HEK293T (cell line): ENCODE measurements at regions not wholly inside any gene's neighbourhood (a gene's known extent, or its start where the extent isn't known, plus 50 kb on each side); places are given as distances from the start of the nearest gene placed in this dataset.

Experiments used
- CTCF ChIA-PET: fragments of 350-600 bp; formaldehyde crosslinking; extraction: SDS; loops from one replicate; lab custom pipeline; 2021; ENCODE audit warnings: antibody characterized with exemption, inconsistent platforms; lab: Yijun Ruan, JAX
- POLR2A ChIA-PET: fragments of 350-600 bp; formaldehyde crosslinking; extraction: SDS; loops from one replicate; lab custom pipeline; 2020; ENCODE audit warnings: antibody characterized with exemption, inconsistent platforms; lab: Yijun Ruan, JAX
- DNase-seq: peaks from one replicate; pipeline ENCODE4 v3.0.0; 2012; ENCODE audit warnings: mixed read lengths; ENCODE audit errors: extremely low spot score
- ARNT ChIP-seq: fragments of 450-650 bp; IDR thresholded peaks from 2 replicates; pipeline ENCODE4 v1.6.1; 2017; ENCODE audit warnings: mild to moderate bottlenecking
- BHLHE40 ChIP-seq: fragments of 450-650 bp; IDR thresholded peaks from 2 replicates; pipeline ENCODE4 v1.6.1; 2016; ENCODE audit warnings: mild to moderate bottlenecking, moderate library complexity, borderline replicate concordance
- CTBP1 ChIP-seq: fragments of 450-650 bp; IDR thresholded peaks from 2 replicates; pipeline ENCODE4 v1.6.1; 2016; ENCODE audit warnings: borderline replicate concordance
- ELF4 ChIP-seq: fragments of 450-650 bp; IDR thresholded peaks from 2 replicates; pipeline ENCODE4 v1.6.1; 2017; ENCODE audit warnings: antibody characterized with exemption
- FOXA1 ChIP-seq: fragments of 450-650 bp; IDR thresholded peaks from 2 replicates; pipeline ENCODE4 v1.6.1; 2016; ENCODE audit warnings: mild to moderate bottlenecking
- FOXK2 ChIP-seq: fragments of 450-650 bp; IDR thresholded peaks from 2 replicates; pipeline ENCODE4 v1.6.1; 2016; ENCODE audit warnings: mild to moderate bottlenecking
- FOXM1 ChIP-seq: fragments of 450-650 bp; IDR thresholded peaks from 2 replicates; pipeline ENCODE4 v1.6.1; 2017; ENCODE audit warnings: mild to moderate bottlenecking, borderline replicate concordance
- HDGF ChIP-seq: fragments of 450-650 bp; IDR thresholded peaks from 2 replicates; pipeline ENCODE4 v1.6.1; 2017; ENCODE audit warnings: antibody characterized with exemption, borderline replicate concordance
- L3MBTL2 ChIP-seq: fragments of 450-650 bp; conservative IDR thresholded peaks from 2 replicates; pipeline ENCODE4 v1.6.1; 2016; ENCODE audit warnings: mild to moderate bottlenecking
- LEF1 ChIP-seq: fragments of 450-650 bp; IDR thresholded peaks from 2 replicates; pipeline ENCODE4 v1.6.1; 2017; ENCODE audit warnings: mild to moderate bottlenecking, borderline replicate concordance
- NFRKB ChIP-seq: fragments of 450-650 bp; IDR thresholded peaks from 2 replicates; pipeline ENCODE4 v1.6.1; 2016; ENCODE audit warnings: mild to moderate bottlenecking, moderate library complexity
- SP1 ChIP-seq: fragments of 450-650 bp; IDR thresholded peaks from 2 replicates; pipeline ENCODE4 v1.6.1; 2017
- SUZ12 ChIP-seq: fragments of 450-650 bp; IDR thresholded peaks from 2 replicates; pipeline ENCODE4 v1.6.1; 2016; ENCODE audit warnings: mild to moderate bottlenecking
- TARDBP ChIP-seq: fragments of 450-650 bp; IDR thresholded peaks from 2 replicates; pipeline ENCODE4 v1.6.1; 2016
- ZNF384 ChIP-seq: fragments of 450-650 bp; IDR thresholded peaks from 2 replicates; pipeline ENCODE4 v1.6.1; 2016
- TF ChIP-seq, protein P1 (sequence below): fragments of 450-650 bp; IDR thresholded peaks from 2 replicates; pipeline ENCODE4 v1.6.1; 2016

DNA sequence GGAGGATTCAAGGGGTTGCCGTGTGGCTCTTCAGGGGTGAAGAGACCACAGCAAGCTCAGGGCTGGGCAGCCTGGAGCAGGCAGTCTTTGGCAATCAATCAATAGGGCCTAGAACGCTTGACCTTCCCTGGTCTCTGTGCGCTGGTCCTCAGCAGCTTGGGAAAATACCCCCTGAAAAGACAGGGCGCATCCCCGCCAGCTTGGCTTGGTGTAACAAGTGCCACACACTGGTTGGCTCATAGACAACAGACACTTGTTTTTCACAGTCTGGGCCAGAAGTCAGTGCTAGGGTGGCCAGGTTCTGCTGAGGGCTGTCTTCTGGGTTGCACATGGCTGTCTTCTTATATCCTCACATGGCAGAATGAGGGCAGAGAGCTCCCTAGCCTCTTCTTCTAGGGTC lies 141.1 kb downstream of the HSD17B3 start:
- CTCF ChIA-PET: no interaction called here
- no peak for DNase-seq
- TF ChIP-seq BHLHE40 (no peak), SP1 (no peak), FOXK2 (no peak), L3MBTL2 (no peak), TARDBP (no peak), SUZ12 (no peak), NFRKB (no peak), LEF1 (no peak), HDGF (no peak), ARNT (no peak), CTBP1 (no peak), FOXA1 (no peak), FOXM1 (no peak), ZNF384 (no peak), ELF4 (no peak)
- TF ChIP-seq, protein P1, sequence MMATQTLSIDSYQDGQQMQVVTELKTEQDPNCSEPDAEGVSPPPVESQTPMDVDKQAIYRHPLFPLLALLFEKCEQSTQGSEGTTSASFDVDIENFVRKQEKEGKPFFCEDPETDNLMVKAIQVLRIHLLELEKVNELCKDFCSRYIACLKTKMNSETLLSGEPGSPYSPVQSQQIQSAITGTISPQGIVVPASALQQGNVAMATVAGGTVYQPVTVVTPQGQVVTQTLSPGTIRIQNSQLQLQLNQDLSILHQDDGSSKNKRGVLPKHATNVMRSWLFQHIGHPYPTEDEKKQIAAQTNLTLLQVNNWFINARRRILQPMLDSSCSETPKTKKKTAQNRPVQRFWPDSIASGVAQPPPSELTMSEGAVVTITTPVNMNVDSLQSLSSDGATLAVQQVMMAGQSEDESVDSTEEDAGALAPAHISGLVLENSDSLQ: no peak
- POLR2A ChIA-PET: no interaction called here

- TF ChIP-seq ARNT (no peak), CTBP1 (no peak)
- CTCF ChIA-PET: no interaction called here
- POLR2A ChIA-PET: no interaction called here
- DNase-seq: no peak
Observed at GRCh38 chr9:96160168-96160567, 141.8 kb downstream of the HSD17B3 start.

- DNase-seq: no peak
- CTCF ChIA-PET: no interaction called here
- TF ChIP-seq CTBP1 (no peak), TARDBP (no peak)
- POLR2A ChIA-PET: no interaction called here
Observed at GRCh38 chr9:96159596-96159995, 142.4 kb downstream of the HSD17B3 start.

DNA sequence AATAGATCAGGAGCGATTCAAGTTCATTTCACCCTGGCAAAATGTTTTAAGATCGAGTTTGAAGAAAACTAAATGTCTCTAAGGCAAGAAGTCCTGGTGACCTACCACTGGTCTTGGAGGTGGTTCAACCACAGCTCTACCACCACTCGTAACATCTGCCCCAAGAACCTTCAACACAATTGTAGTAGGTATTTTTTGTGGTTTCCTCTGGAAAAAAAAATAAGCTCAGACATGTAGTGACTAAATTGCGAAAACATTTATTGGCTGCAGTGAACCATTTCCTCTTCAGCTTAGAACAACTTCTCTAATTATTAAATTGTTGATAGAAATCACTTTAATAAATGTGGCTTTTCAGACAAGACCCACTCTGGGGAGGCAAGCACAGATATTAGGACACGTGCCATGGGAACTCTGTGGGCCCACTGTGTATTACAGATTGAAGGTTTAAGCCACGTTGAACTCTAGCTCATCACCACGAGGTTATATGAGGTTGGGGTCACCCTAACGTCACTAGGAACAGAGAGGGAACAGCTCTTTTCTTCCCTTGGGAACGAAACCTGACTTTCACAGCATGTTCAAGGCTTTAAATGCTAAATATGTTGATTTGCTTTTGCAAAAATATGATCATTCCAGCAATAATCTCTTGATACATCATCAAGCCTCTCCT lies 142.9 kb downstream of the HSD17B3 start:
- DNase-seq: no peak
- CTCF ChIA-PET: no interaction called here
- POLR2A ChIA-PET: no interaction called here
- TF ChIP-seq ZNF384 (no peak), NFRKB (no peak), ARNT (no peak)

- ChIA-PET POLR2A (no interaction called here), CTCF (no interaction called here)
- DNase-seq: no peak
- TF ChIP-seq BHLHE40: no peak
- TF ChIP-seq FOXA1: no peak
- no peak for TF ChIP-seq TARDBP
- TF ChIP-seq FOXM1: no peak
- no peak for TF ChIP-seq ZNF384
- TF ChIP-seq CTBP1: no peak
- no peak for TF ChIP-seq ARNT
- no peak for TF ChIP-seq HDGF
- no peak for TF ChIP-seq L3MBTL2
- TF ChIP-seq FOXK2: no peak
- TF ChIP-seq NFRKB: no peak
- no peak for TF ChIP-seq SP1
- no peak for TF ChIP-seq SUZ12
- no peak for TF ChIP-seq ELF4
- TF ChIP-seq LEF1: no peak
- TF ChIP-seq, protein P1: no peak
Observed at GRCh38 chr9:96158147-96158546, 143.8 kb downstream of the HSD17B3 start.

GRCh38 chr9:96157675-96158074 lies 144.3 kb downstream of the HSD17B3 start:
- POLR2A ChIA-PET: no interaction called here
- TF ChIP-seq SP1 (no peak), FOXK2 (no peak), L3MBTL2 (no peak), LEF1 (no peak), TARDBP (no peak), HDGF (no peak), CTBP1 (no peak), SUZ12 (no peak), BHLHE40 (no peak), FOXM1 (no peak), ARNT (no peak), ZNF384 (no peak), FOXA1 (no peak), NFRKB (no peak), ELF4 (no peak)
- TF ChIP-seq, protein P1: no peak
- no peak for DNase-seq
- CTCF ChIA-PET: no interaction called here
